Prostate gland (tissue), 2 donors: ENCODE measurements at regions not wholly inside any gene's neighbourhood (a gene's known extent, or its start where the extent isn't known, plus 50 kb on each side); places are given as distances from the start of the nearest gene placed in this dataset.

Experiments used
- POLR2A ChIP-seq: fragments of 450-650 bp; IDR thresholded peaks from one replicate; pipeline ENCODE4 v1.6.1; 2016; ENCODE audit warnings: antibody characterized with exemption, mild to moderate bottlenecking
- TF ChIP-seq, protein P1 (sequence below), 4 experiments: fragments of 200-600 bp in 2 of 4; fragments of 450-650 bp in 2 of 4; sonication (generic) in 2 of 4; IDR thresholded peaks; 1 replicate in 3 of 4; 2 replicates in 1 of 4; pipeline ENCODE4 v1.5.1; 2016 to 2019; ENCODE audit warnings: antibody characterized with exemption in 4 of 4, mild to moderate bottlenecking in 2 of 4, moderate library complexity in 2 of 4

GRCh38 chr2:175576270-175576669 is 394.8 kb upstream of the ATP5MC3 start:
- TF ChIP-seq, protein P1, sequence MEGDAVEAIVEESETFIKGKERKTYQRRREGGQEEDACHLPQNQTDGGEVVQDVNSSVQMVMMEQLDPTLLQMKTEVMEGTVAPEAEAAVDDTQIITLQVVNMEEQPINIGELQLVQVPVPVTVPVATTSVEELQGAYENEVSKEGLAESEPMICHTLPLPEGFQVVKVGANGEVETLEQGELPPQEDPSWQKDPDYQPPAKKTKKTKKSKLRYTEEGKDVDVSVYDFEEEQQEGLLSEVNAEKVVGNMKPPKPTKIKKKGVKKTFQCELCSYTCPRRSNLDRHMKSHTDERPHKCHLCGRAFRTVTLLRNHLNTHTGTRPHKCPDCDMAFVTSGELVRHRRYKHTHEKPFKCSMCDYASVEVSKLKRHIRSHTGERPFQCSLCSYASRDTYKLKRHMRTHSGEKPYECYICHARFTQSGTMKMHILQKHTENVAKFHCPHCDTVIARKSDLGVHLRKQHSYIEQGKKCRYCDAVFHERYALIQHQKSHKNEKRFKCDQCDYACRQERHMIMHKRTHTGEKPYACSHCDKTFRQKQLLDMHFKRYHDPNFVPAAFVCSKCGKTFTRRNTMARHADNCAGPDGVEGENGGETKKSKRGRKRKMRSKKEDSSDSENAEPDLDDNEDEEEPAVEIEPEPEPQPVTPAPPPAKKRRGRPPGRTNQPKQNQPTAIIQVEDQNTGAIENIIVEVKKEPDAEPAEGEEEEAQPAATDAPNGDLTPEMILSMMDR (IDR thresholded peaks at IDR 0.05): no peak
- no peak for TF ChIP-seq POLR2A
